ENCODE measurements at regions not wholly inside any gene's neighbourhood (a gene's known extent, or its start where the extent isn't known, plus 50 kb on each side); places are given as distances from the start of the nearest gene placed in this dataset.

DNA sequence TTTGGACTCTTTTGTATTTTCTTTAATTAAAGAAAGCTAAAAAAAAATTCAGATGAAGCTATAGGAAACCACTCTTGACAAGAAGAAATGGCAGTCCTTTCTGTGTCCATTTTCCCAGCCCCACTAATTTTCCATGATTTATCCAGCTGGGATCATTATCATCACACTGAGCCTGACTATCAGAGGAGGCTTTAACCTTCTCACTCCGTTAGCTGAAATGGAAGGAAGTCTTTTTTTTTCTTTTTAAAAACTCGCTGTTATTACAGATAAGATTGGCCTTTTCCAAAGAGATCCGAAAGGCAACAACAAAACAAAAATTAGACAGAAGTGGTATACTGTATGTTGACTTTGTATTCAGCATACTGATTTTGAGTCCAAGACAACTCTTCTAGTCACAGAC is 366.2 kb upstream of the ROPN1 start:
- no peaks in the 10 kb centered on the region for H4K20me1 ChIP-seq (ENCODE audit: insufficient read depth, low read length)
- no peak for TF ChIP-seq CTCF (IDR thresholded peaks at IDR 0.05; ENCODE audit: low read length)
- TF ChIP-seq EZH2phosphoT487 (IDR thresholded peaks at IDR 0.05; ENCODE audit: low read length), result no peak
- no peak for TF ChIP-seq EZH2 (optimal IDR thresholded peaks at IDR 0.05; ENCODE audit: low read depth, low read length)
- no peaks in the 10 kb centered on the region for H3K9me2 ChIP-seq (replicated peaks; ENCODE audit: insufficient read depth, low read length)
- DNase-seq, result no peak
- H3K27me3 ChIP-seq (replicated peaks; ENCODE audit: insufficient read depth, low read length), result no peaks in the 10 kb centered on the region
- no peaks in the 10 kb centered on the region for H3K36me3 ChIP-seq (replicated peaks; ENCODE audit: insufficient read depth, low read length)
- H3K4me1 ChIP-seq (ENCODE audit: low read length), result no peaks in the 10 kb centered on the region
- no peaks in the 10 kb centered on the region for H3K9me3 ChIP-seq (replicated peaks; ENCODE audit: insufficient read depth, low read length)
- no peak overlapping the region for H3K27ac ChIP-seq (ENCODE audit: low read length)
- H3K79me2 ChIP-seq (ENCODE audit: low read length), result no peaks in the 10 kb centered on the region
- H2AFZ ChIP-seq (ENCODE audit: low read length), result no peak overlapping the region
- no peak overlapping the region for H3K4me3 ChIP-seq (ENCODE audit: low read length)
- H3K9ac ChIP-seq (ENCODE audit: low read length), result no peak overlapping the region
- no peak overlapping the region for H3K4me2 ChIP-seq (ENCODE audit: low read depth, low read length)
- no peaks in the 10 kb centered on the region for H3F3A ChIP-seq (ENCODE audit: insufficient read depth, low read length)

DNA sequence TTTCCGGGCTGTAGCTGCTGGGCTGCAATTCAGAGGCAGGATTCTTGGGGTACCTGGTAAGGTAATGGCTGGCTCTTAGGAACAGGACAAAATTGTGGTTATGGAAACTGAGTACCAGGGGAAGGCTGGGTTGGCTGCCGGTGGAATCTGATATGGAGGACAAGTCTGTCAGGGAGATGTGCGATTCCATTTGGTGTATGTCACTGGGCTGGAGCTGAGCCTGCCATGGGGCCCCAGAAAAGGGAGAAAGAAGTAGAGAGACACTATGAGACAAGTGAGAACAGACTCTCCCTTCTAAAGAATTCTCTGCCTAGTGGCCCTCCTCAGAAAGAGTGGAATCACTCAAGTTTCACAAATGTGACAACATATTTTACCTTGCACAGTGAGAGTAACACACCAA is 368.2 kb upstream of the ROPN1 start:
- Histone ChIP-seq H3K4me3 (ENCODE audit: low read length) (no peak overlapping the region), H3K9me3 (replicated peaks; ENCODE audit: insufficient read depth, low read length) (no peaks in the 10 kb centered on the region), H3F3A (ENCODE audit: insufficient read depth, low read length) (no peaks in the 10 kb centered on the region), H3K4me1 (ENCODE audit: low read length) (no peaks in the 10 kb centered on the region), H3K79me2 (ENCODE audit: low read length) (no peaks in the 10 kb centered on the region), H3K36me3 (replicated peaks; ENCODE audit: insufficient read depth, low read length) (no peaks in the 10 kb centered on the region), H2AFZ (ENCODE audit: low read length) (no peak overlapping the region), H4K20me1 (ENCODE audit: insufficient read depth, low read length) (no peaks in the 10 kb centered on the region), H3K4me2 (ENCODE audit: low read depth, low read length) (no peak overlapping the region), H3K27ac (ENCODE audit: low read length) (no peak overlapping the region), H3K27me3 (replicated peaks; ENCODE audit: insufficient read depth, low read length) (no peaks in the 10 kb centered on the region), H3K9me2 (replicated peaks; ENCODE audit: insufficient read depth, low read length) (no peaks in the 10 kb centered on the region), H3K9ac (ENCODE audit: low read length) (no peak overlapping the region)
- DNase-seq, result no peak
- TF ChIP-seq EZH2 (optimal IDR thresholded peaks at IDR 0.05; ENCODE audit: low read depth, low read length), result no peak
- TF ChIP-seq CTCF (IDR thresholded peaks at IDR 0.05; ENCODE audit: low read length), result no peak
- no peak for TF ChIP-seq EZH2phosphoT487 (IDR thresholded peaks at IDR 0.05; ENCODE audit: low read length)

DNA sequence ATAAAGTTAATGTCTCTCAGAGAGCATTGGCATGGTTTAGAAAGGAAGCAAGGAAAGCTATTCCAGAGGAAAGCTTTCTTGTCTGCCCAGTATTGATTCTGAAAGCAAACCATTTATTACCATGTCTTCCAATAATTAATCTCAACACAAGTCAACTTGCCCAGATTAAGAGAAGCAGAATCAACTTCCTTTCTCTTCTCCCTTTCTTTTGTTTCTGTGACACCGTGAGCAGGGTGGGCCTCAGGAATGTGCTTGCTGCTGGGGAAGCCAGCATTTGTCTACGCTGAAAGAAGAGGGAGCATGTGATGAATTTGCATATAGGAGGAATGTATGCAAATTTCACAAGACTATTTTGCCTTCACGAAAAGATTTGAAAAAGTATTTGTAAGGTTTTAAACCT is 368.6 kb upstream of the ROPN1 start:
- Histone ChIP-seq H3K9ac (ENCODE audit: low read length) (no peak overlapping the region), H2AFZ (ENCODE audit: low read length) (no peak overlapping the region), H3K4me2 (ENCODE audit: low read depth, low read length) (no peak overlapping the region), H3K9me2 (replicated peaks; ENCODE audit: insufficient read depth, low read length) (no peaks in the 10 kb centered on the region), H3K36me3 (replicated peaks; ENCODE audit: insufficient read depth, low read length) (no peaks in the 10 kb centered on the region), H3K9me3 (replicated peaks; ENCODE audit: insufficient read depth, low read length) (no peaks in the 10 kb centered on the region), H3K79me2 (ENCODE audit: low read length) (no peaks in the 10 kb centered on the region), H4K20me1 (ENCODE audit: insufficient read depth, low read length) (no peaks in the 10 kb centered on the region), H3F3A (ENCODE audit: insufficient read depth, low read length) (no peaks in the 10 kb centered on the region), H3K27ac (ENCODE audit: low read length) (no peak overlapping the region), H3K27me3 (replicated peaks; ENCODE audit: insufficient read depth, low read length) (no peaks in the 10 kb centered on the region), H3K4me1 (ENCODE audit: low read length) (no peaks in the 10 kb centered on the region), H3K4me3 (ENCODE audit: low read length) (no peak overlapping the region)
- TF ChIP-seq EZH2phosphoT487 (IDR thresholded peaks at IDR 0.05; ENCODE audit: low read length) (no peak), CTCF (IDR thresholded peaks at IDR 0.05; ENCODE audit: low read length) (no peak), EZH2 (optimal IDR thresholded peaks at IDR 0.05; ENCODE audit: low read depth, low read length) (no peak)
- DNase-seq, result no peak
